Large intestine (tissue), 3 donors: ENCODE measurements at regions not wholly inside any gene's neighbourhood (a gene's known extent, or its start where the extent isn't known, plus 50 kb on each side); places are given as distances from the start of the nearest gene placed in this dataset.

ENCODE experiments used
- DNase-seq, 2 donors: peaks; one replicate each; pipeline versions ENCODE4 v3.0.0 to v3.0.0-alpha.2; 2013
- H3K27ac ChIP-seq: one replicate; pipeline ENCODE4 v1.5.1; 2013; ENCODE audit warnings: low read length
- H3K27me3 ChIP-seq: 2 replicates; pipeline ENCODE4 v1.6.1; 2013; ENCODE audit warnings: low read length; ENCODE audit not compliant: control insufficient read depth, insufficient read depth
- H3K36me3 ChIP-seq: 2 replicates; pipeline ENCODE4 v1.6.1; 2013; ENCODE audit warnings: low read length; ENCODE audit not compliant: control insufficient read depth, insufficient read depth
- H3K4me1 ChIP-seq: one replicate; pipeline ENCODE4 v1.6.1; 2013; ENCODE audit warnings: low read length; ENCODE audit not compliant: control insufficient read depth, insufficient read depth
- H3K4me3 ChIP-seq: one replicate; pipeline ENCODE4 v1.5.1; 2013; ENCODE audit warnings: low read length
- H3K9me3 ChIP-seq: one replicate; pipeline ENCODE4 v1.6.1; 2013; ENCODE audit warnings: mild to moderate bottlenecking, low read depth, low read length, moderate library complexity; ENCODE audit not compliant: control insufficient read depth
- WGBS: methylation state at CpG from one replicate; pipeline ENCODE4 v1.1.5; 2013; ENCODE audit warnings: low lambda C conversion rate; ENCODE audit not compliant: insufficient coverage; 5-methylcytosine and 5-hydroxymethylcytosine counted together

- Histone ChIP-seq H3K27ac (no peak overlapping the region), H3K4me3 (no peak overlapping the region), H3K9me3 (no peaks in the 10 kb centered on the region), H3K27me3 (no peaks in the 10 kb centered on the region), H3K4me1 (no peaks in the 10 kb centered on the region), H3K36me3 (no peaks in the 10 kb centered on the region)
- WGBS, result no CpG with 5 or more reads among the region's 7 CpGs
- DNase-seq, result no peak
Observed at GRCh38 chr16:51953286-51953985, 593.5 kb downstream of the TOX3 start.

DNA sequence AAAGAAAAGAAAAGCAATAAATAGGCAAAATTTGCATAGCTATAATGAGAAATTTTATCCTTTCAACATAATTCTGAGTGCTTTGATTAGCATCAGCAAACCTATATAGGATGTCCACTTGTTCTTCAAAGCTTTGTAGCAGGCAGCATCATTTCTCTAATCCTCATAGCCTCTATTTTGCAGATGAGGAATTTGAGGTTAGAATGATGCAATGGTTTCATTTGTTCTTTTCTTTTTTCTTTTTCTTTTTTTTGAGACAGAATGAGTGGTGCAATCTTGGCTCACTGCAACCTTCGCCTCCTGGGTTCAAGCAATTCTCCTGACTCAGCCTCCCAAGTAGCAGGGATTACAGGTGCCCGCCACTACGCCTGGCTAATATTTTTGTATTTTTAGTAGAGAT is 594.4 kb downstream of the TOX3 start:
- Histone ChIP-seq H3K27ac (no peak overlapping the region), H3K4me3 (no peak overlapping the region), H3K9me3 (no peaks in the 10 kb centered on the region), H3K27me3 (no peaks in the 10 kb centered on the region), H3K36me3 (no peaks in the 10 kb centered on the region), H3K4me1 (no peaks in the 10 kb centered on the region)
- no peak for DNase-seq
- WGBS, result no CpG with 5 or more reads among the region's 3 CpGs

DNA sequence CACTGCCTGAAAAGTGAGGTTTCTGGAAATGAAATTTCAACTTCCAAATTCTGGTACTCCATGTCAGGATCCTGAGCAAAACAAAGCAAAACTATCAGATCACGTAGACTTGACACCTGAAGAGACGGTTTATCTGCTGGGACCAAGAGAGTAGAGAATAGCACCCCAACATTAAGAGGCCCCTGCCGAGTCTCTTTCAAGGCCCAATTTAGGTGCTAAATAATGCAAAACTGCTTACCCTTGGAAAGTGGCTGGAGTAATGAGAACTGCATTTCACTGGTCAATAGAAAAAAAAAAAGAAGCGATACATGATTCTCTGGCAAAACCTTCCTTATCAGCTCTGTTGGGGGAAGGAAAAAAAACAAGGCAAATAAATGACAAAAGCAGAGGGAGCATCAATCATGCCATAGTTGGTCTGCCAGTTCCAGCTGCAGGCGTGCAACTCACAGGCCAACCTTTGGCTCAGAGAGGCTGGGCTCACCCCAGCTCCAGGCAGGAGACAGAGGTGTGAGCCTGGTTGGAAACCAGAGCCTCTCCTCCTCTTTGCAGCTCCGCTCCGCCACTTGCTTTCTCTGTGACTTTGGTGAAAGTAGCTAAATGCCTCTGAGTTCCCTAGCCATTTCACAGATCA is 595.2 kb downstream of the TOX3 start:
- 100% methylated on average over 1 of the region's 7 CpGs for WGBS
- H3K4me3 ChIP-seq, result no peak overlapping the region
- no peak overlapping the region for H3K27ac ChIP-seq
- H3K27me3 ChIP-seq, result no peaks in the 10 kb centered on the region
- H3K4me1 ChIP-seq, result no peaks in the 10 kb centered on the region
- no peaks in the 10 kb centered on the region for H3K36me3 ChIP-seq
- H3K9me3 ChIP-seq, result no peaks in the 10 kb centered on the region
- DNase-seq, result no peak

GRCh38 chr16:51950118-51950780 is 596.7 kb downstream of the TOX3 start:
- Histone ChIP-seq H3K9me3 (no peaks in the 10 kb centered on the region), H3K27me3 (no peaks in the 10 kb centered on the region), H3K4me1 (no peaks in the 10 kb centered on the region), H3K27ac (no peak overlapping the region), H3K36me3 (no peaks in the 10 kb centered on the region), H3K4me3 (no peak overlapping the region)
- DNase-seq, result no peak
- no CpG with 5 or more reads among the region's 3 CpGs for WGBS

DNA sequence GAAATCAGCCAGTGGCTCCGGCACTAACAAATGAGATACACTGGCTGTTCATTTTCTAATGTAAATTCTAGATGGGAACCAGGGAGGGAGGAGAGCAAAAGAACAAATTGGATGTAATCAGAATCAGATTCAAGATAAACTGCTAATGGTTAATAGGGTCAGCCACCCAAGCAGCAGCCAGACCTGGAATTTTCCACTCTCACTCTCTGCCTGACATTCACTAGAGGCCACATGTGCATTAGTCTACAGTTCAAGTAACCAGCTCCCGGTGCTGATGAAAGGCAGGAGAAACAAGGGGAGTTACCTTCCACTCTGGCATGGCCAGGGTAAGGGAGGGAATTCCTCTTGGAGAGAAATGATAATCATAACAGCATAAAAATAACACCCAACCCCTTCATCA is 597.7 kb downstream of the TOX3 start:
- H3K4me1 ChIP-seq, result no peaks in the 10 kb centered on the region
- no peak overlapping the region for H3K27ac ChIP-seq
- H3K9me3 ChIP-seq, result no peaks in the 10 kb centered on the region
- no peak for DNase-seq
- H3K4me3 ChIP-seq, result no peak overlapping the region
- H3K36me3 ChIP-seq, result no peaks in the 10 kb centered on the region
- no peaks in the 10 kb centered on the region for H3K27me3 ChIP-seq
- WGBS, result no CpG with 5 or more reads among the region's 2 CpGs

- Histone ChIP-seq H3K9me3 (no peaks in the 10 kb centered on the region), H3K4me1 (no peaks in the 10 kb centered on the region), H3K27ac (no peak overlapping the region), H3K27me3 (no peaks in the 10 kb centered on the region), H3K4me3 (no peak overlapping the region), H3K36me3 (no peaks in the 10 kb centered on the region)
- DNase-seq, result no peak
Observed at GRCh38 chr16:51941412-51941811, 605.5 kb downstream of the TOX3 start.

DNA sequence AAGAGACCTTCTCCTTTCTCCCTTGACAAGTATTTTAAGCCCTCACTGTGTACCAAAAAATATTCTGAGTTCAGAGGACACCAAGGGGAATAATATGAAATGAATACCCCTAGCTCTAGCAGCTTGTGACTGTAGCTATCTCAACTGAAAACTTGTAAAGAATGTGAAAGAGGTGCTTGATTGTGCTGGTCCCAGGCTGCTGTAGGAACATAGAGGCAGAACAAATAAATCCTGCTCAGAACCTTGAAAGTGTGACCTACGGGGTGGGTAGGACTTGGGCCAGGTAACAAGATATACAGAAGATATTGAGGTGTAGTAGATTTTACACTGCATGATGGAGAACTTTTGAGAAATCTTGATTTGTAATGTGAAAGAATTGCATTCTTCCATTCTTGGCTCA is 606.8 kb downstream of the TOX3 start:
- no peaks in the 10 kb centered on the region for H3K9me3 ChIP-seq
- H3K27ac ChIP-seq, result no peak overlapping the region
- no peaks in the 10 kb centered on the region for H3K4me1 ChIP-seq
- no peaks in the 10 kb centered on the region for H3K27me3 ChIP-seq
- no CpG with 5 or more reads among the region's 1 CpG for WGBS
- H3K36me3 ChIP-seq, result no peaks in the 10 kb centered on the region
- DNase-seq, result no peak
- no peak overlapping the region for H3K4me3 ChIP-seq

DNA sequence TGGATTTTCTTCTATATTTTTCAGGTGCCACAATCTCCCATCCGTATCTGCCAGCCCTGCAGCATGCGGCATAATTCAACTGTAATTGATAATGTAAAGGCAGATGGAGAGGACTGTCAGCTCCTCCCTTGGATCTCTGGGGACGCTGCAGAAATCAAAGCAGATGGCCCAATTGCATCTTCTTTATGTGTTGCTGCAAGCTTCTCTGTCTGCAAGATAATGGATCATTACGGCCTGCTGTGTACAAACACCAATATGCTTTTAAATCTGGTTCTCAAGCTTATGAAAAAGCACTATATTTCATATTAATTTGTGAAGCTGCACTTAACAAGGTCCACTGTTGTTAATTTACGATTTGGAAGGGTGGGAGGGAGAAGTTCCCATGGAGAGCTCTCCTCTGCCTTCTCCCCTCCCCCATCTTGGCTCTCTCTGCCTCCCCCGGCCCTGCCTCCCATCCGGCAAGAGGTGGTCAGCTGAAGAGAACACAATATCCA is 607.5 kb downstream of the TOX3 start:
- no CpG with 5 or more reads among the region's 7 CpGs for WGBS
- H3K4me1 ChIP-seq, result no peaks in the 10 kb centered on the region
- H3K27me3 ChIP-seq, result no peaks in the 10 kb centered on the region
- H3K36me3 ChIP-seq, result no peaks in the 10 kb centered on the region
- H3K27ac ChIP-seq, result no peak overlapping the region
- no peaks in the 10 kb centered on the region for H3K9me3 ChIP-seq
- H3K4me3 ChIP-seq, result no peak overlapping the region
- DNase-seq, result peak in 1 of 2 donors; percentile 2

DNA sequence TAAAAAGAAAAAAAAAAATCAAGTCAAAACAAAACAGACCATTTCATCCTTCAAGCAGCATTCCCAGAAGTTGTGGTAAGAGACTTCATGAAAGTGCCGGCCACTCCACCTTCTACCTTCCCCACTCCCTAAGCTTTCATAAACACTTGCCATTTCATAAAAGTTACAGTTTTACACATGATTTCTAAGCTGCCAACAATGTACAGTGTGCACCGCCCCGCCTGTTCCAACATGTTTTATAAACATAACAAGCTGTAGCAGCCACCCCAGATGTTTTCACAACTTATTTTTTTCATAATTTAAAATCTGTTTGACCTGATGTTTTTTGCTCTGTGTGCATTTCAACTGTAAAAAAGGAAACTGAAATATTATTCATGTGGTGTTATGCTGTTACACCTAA is 608.1 kb downstream of the TOX3 start:
- no peaks in the 10 kb centered on the region for H3K9me3 ChIP-seq
- no peaks in the 10 kb centered on the region for H3K4me1 ChIP-seq
- DNase-seq, result no peak
- no peak overlapping the region for H3K27ac ChIP-seq
- no peak overlapping the region for H3K4me3 ChIP-seq
- H3K27me3 ChIP-seq, result no peaks in the 10 kb centered on the region
- no peaks in the 10 kb centered on the region for H3K36me3 ChIP-seq
- 80% methylated on average over 1 of the region's 3 CpGs for WGBS

DNA sequence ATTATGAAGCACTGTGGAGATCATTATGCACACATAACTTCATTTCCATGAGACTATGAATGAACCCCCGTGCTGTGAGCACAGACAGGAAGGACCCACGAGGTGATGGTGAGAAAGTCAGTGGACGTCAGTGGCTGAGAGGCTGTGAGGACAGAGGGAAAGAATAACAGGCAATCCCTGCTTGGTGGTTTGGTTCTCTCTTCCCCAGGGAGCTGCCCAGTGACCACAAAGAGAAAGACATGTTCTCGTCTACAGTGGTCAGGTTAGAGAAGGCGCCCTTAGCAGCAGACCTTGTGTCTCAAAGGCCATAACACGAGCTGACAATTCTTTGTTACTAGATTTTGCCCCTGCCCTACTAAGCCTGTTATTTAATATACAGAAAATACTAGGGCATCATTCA is 609.2 kb downstream of the TOX3 start:
- Histone ChIP-seq H3K4me1 (no peaks in the 10 kb centered on the region), H3K27ac (no peak overlapping the region), H3K27me3 (no peaks in the 10 kb centered on the region), H3K9me3 (no peaks in the 10 kb centered on the region), H3K36me3 (no peaks in the 10 kb centered on the region), H3K4me3 (no peak overlapping the region)
- WGBS, result 100% methylated on average over 2 of the region's 6 CpGs
- DNase-seq, result no peak
